OCI-LY1 (cell line): ENCODE measurements at regions not wholly inside any gene's neighbourhood (a gene's known extent, or its start where the extent isn't known, plus 50 kb on each side); places are given as distances from the start of the nearest gene placed in this dataset.

Experiments
- H2AFZ ChIP-seq: fragments of 200-600 bp; sonication (generic), shearing (Covaris generic); 2 replicates; pipeline ENCODE4 v1.6.0; 2014; ENCODE audit warnings: antibody characterized with exemption, mild to moderate bottlenecking, low read length
- H3F3A ChIP-seq: fragments of 200-600 bp; sonication (generic), shearing (Covaris generic); 2 replicates; pipeline ENCODE4 v1.6.0; 2014; ENCODE audit warnings: mild to moderate bottlenecking, antibody characterized with exemption, low read length, moderate library complexity; ENCODE audit not compliant: insufficient read depth
- H3K27ac ChIP-seq: fragments of 200-600 bp; sonication (generic); 2 replicates; pipeline ENCODE4 v1.5.1; 2014; ENCODE audit warnings: low read length, mixed run types, mild to moderate bottlenecking, low read depth; ENCODE audit not compliant: poor library complexity, severe bottlenecking
- H3K27me3 ChIP-seq: fragments of 200-600 bp; sonication (generic); 2 replicates; pipeline ENCODE4 v1.6.0; 2014; ENCODE audit warnings: antibody characterized with exemption, mild to moderate bottlenecking, low read length, moderate library complexity; ENCODE audit not compliant: insufficient read depth
- H3K36me3 ChIP-seq: fragments of 200-600 bp; sonication (generic); 2 replicates; pipeline ENCODE4 v1.6.1; 2014; ENCODE audit warnings: mild to moderate bottlenecking, antibody characterized with exemption, low read length, moderate library complexity, mixed read lengths; ENCODE audit not compliant: insufficient read depth
- H3K4me1 ChIP-seq: fragments of 200-600 bp; sonication (generic); 2 replicates; pipeline ENCODE4 v1.5.1; 2014; ENCODE audit warnings: mild to moderate bottlenecking, low read length, moderate library complexity; ENCODE audit not compliant: insufficient read depth, severe bottlenecking
- H3K4me2 ChIP-seq: fragments of 200-600 bp; sonication (generic), shearing (Covaris generic); 2 replicates; pipeline ENCODE4 v1.6.1; 2014; ENCODE audit warnings: low read length
- H3K4me3 ChIP-seq: fragments of 200-600 bp; sonication (generic); 2 replicates; pipeline ENCODE4 v1.5.1; 2014; ENCODE audit warnings: low read length, low read depth, mild to moderate bottlenecking, mixed read lengths; ENCODE audit not compliant: poor library complexity, severe bottlenecking
- H3K79me2 ChIP-seq: fragments of 200-600 bp; shearing (Covaris generic); 2 replicates; pipeline ENCODE4 v1.6.1; 2016; ENCODE audit warnings: mixed run types, low read length, mixed read lengths; ENCODE audit not compliant: insufficient read depth
- H3K9ac ChIP-seq: fragments of 200-600 bp; sonication (generic), shearing (Covaris generic); 2 replicates; pipeline ENCODE4 v1.6.1; 2014; ENCODE audit warnings: mild to moderate bottlenecking, low read length, mixed read lengths
- H3K9me2 ChIP-seq: fragments of 200-600 bp; sonication (generic), shearing (Covaris generic); 2 replicates; pipeline ENCODE4 v1.6.1; 2014; ENCODE audit warnings: low read depth, mild to moderate bottlenecking, low read length, mixed read lengths
- H3K9me3 ChIP-seq: fragments of 200-600 bp; shearing (Covaris generic); 2 replicates; pipeline ENCODE4 v1.6.1; 2014; ENCODE audit warnings: low read length, mixed read lengths
- H4K20me1 ChIP-seq: fragments of 200-600 bp; sonication (generic), shearing (Covaris generic); 2 replicates; pipeline ENCODE4 v1.6.0; 2016; ENCODE audit warnings: mild to moderate bottlenecking, low read length; ENCODE audit not compliant: insufficient read depth
- EZH2 ChIP-seq: fragments of 200-600 bp; sonication (generic), shearing (Covaris generic); IDR thresholded peaks from 2 replicates; pipeline ENCODE4 v1.8.0; 2017; ENCODE audit warnings: borderline replicate concordance, mixed run types, mild to moderate bottlenecking, antibody characterized with exemption, low read length, moderate library complexity, mixed read lengths
- TF ChIP-seq, protein P1 (sequence below): fragments of 200-600 bp; sonication (generic), shearing (Covaris generic); IDR thresholded peaks from 2 replicates; pipeline ENCODE4 v1.5.1; 2017; ENCODE audit warnings: mild to moderate bottlenecking, antibody characterized with exemption, low read length, moderate library complexity, mixed read lengths

DNA sequence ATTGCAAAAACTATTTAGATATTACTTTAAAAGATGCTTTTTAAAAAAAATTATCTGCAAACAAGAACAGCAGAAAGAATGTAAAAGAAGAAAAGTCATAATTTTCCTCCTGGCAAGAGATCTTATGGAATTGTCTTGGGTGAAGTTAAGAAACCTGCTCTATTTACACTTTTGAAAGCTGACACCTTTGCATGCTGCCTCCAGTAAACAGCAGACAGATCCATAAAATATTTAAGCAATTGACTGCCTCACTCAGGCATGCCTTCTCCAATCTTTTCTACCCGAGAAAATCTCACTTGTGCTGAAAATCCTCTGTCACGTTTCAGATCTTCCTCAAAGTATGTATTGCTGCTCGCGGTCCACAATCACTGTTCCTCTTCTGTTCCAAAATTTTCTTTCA, 107.9 kb upstream of the ZP4 start:
- Histone ChIP-seq H4K20me1 (no peaks in the 10 kb centered on the region), H3K9me3 (no peaks in the 10 kb centered on the region)

GRCh38 chr1:237983496-237983895, 92.8 kb upstream of the ZP4 start:
- TF ChIP-seq EZH2: no peak
- no peak overlapping the region for H3K9ac ChIP-seq
- H3K4me2 ChIP-seq: no peak overlapping the region
- no peaks in the 10 kb centered on the region for H3K79me2 ChIP-seq
- H3K27ac ChIP-seq: no peak overlapping the region
- H3F3A ChIP-seq: no peaks in the 10 kb centered on the region
- no peaks in the 10 kb centered on the region for H3K27me3 ChIP-seq
- no peaks in the 10 kb centered on the region for H4K20me1 ChIP-seq
- no peaks in the 10 kb centered on the region for H3K9me3 ChIP-seq
- H2AFZ ChIP-seq: no peak overlapping the region
- H3K9me2 ChIP-seq: no peaks in the 10 kb centered on the region
- H3K36me3 ChIP-seq: no peaks in the 10 kb centered on the region
- no peaks in the 10 kb centered on the region for H3K4me1 ChIP-seq
- no peak overlapping the region for H3K4me3 ChIP-seq

More for the DNA sequence above, 107.9 kb upstream of the ZP4 start:
- Histone ChIP-seq H3K9me2 (no peaks in the 10 kb centered on the region), H3K79me2 (no peaks in the 10 kb centered on the region), H2AFZ (no peak overlapping the region), H3K27ac (no peak overlapping the region), H3K9ac (no peak overlapping the region), H3K27me3 (no peaks in the 10 kb centered on the region), H3K4me3 (no peak overlapping the region), H3K4me1 (no peaks in the 10 kb centered on the region), H3K36me3 (no peaks in the 10 kb centered on the region), H3K4me2 (no peak overlapping the region), H3F3A (no peaks in the 10 kb centered on the region)
- TF ChIP-seq, protein P1, sequence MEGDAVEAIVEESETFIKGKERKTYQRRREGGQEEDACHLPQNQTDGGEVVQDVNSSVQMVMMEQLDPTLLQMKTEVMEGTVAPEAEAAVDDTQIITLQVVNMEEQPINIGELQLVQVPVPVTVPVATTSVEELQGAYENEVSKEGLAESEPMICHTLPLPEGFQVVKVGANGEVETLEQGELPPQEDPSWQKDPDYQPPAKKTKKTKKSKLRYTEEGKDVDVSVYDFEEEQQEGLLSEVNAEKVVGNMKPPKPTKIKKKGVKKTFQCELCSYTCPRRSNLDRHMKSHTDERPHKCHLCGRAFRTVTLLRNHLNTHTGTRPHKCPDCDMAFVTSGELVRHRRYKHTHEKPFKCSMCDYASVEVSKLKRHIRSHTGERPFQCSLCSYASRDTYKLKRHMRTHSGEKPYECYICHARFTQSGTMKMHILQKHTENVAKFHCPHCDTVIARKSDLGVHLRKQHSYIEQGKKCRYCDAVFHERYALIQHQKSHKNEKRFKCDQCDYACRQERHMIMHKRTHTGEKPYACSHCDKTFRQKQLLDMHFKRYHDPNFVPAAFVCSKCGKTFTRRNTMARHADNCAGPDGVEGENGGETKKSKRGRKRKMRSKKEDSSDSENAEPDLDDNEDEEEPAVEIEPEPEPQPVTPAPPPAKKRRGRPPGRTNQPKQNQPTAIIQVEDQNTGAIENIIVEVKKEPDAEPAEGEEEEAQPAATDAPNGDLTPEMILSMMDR: no peak
- no peak for TF ChIP-seq EZH2

DNA sequence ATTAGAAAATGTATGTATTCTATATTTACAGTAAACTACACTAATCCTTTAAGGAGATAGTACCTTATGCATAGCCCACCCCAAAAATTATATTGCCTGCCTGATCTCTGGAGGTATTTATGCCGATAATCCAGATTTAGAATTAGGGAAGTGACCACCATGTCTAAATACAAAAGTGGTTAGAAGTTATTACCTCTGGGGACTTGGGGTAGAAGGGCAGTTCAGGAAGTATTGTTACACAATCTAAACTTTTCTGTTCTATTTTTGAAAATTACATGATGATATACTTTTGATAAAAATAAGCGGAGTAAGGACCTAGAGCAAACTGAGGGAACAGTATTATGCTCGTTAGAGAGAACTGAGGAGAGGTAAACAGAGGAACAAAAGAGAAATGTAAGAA, 90.5 kb upstream of the ZP4 start:
- Histone ChIP-seq H3K79me2 (no peaks in the 10 kb centered on the region), H3F3A (no peaks in the 10 kb centered on the region), H3K4me3 (no peak overlapping the region), H3K9me3 (no peaks in the 10 kb centered on the region), H3K36me3 (no peaks in the 10 kb centered on the region), H2AFZ (no peak overlapping the region), H3K27ac (no peak overlapping the region), H3K27me3 (no peaks in the 10 kb centered on the region), H3K9me2 (no peaks in the 10 kb centered on the region), H4K20me1 (no peaks in the 10 kb centered on the region), H3K4me2 (no peak overlapping the region), H3K4me1 (no peaks in the 10 kb centered on the region), H3K9ac (no peak overlapping the region)
- TF ChIP-seq EZH2: no peak
- TF ChIP-seq, protein P1: no peak

DNA sequence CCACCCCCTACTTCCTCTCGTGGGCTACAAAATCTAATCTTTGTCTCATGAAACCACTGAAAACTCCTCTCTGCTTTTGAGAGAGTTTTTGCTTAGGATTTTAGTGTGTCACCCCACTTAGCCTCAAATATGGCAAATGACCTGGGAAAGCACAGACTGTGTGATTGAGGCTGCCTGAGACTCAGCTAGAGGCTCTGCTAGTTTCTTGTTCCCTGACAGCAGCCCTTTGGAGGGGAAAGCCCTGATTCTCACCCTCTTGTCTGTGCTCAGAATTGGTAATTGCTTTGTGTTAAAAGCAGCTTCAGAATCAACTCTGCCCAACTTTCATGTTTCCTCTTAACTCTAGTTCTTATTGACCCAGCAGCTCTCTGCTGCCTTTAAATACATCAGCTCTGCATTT, 85.6 kb upstream of the ZP4 start:
- H3K27me3 ChIP-seq: no peaks in the 10 kb centered on the region
- no peaks in the 10 kb centered on the region for H4K20me1 ChIP-seq
- H3K4me2 ChIP-seq: no peak overlapping the region
- H3K36me3 ChIP-seq: no peaks in the 10 kb centered on the region
- no peaks in the 10 kb centered on the region for H3K4me1 ChIP-seq
- H3K9me3 ChIP-seq: no peaks in the 10 kb centered on the region
- no peak overlapping the region for H3K4me3 ChIP-seq
- TF ChIP-seq, protein P1: no peak
- TF ChIP-seq EZH2: no peak
- no peak overlapping the region for H2AFZ ChIP-seq
- no peak overlapping the region for H3K9ac ChIP-seq
- H3K79me2 ChIP-seq: no peaks in the 10 kb centered on the region
- no peaks in the 10 kb centered on the region for H3K9me2 ChIP-seq
- H3F3A ChIP-seq: no peaks in the 10 kb centered on the region
- H3K27ac ChIP-seq: no peak overlapping the region
